Fibroblast of mammary gland (primary cell): ENCODE measurements at regions not wholly inside any gene's neighbourhood (a gene's known extent, or its start where the extent isn't known, plus 50 kb on each side); places are given as distances from the start of the nearest gene placed in this dataset.

Experiments used
- DNase-seq: peaks from one replicate; pipeline ENCODE4 v3.0.0-alpha.2; 2010; ENCODE audit warnings: low read depth
- H3K4me3 ChIP-seq: 2 replicates; pipeline ENCODE4 v1.5.1; 2011; ENCODE audit warnings: low read depth, mild to moderate bottlenecking, low read length, moderate library complexity; ENCODE audit not compliant: control insufficient read depth
- TF ChIP-seq, protein P1 (sequence below): conservative IDR thresholded peaks from 2 replicates; pipeline ENCODE4 v1.5.1; 2011; ENCODE audit warnings: low read depth, low read length, inconsistent platforms; ENCODE audit not compliant: control insufficient read depth, insufficient read depth

DNA sequence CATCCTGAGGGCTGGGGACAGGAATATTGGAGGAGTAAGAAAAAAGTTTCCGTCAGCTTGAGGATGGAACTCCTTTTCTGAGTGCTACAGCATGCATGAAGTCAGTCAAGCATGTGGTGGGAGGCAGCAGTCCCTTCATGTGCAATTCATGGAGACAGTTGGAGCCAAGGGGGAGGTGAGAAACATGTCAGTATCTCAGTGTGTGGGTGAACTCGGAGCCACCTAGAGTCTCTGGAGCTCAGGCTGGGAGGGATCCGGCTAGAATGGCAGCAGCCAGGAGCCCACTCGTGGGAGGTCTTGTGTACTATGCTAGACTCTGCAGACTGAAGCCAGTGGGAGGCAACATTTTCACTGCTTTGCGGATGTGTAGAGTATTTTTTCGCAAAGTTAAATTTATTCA, 60.3 kb downstream of the AVPR1A start:
- TF ChIP-seq, protein P1, sequence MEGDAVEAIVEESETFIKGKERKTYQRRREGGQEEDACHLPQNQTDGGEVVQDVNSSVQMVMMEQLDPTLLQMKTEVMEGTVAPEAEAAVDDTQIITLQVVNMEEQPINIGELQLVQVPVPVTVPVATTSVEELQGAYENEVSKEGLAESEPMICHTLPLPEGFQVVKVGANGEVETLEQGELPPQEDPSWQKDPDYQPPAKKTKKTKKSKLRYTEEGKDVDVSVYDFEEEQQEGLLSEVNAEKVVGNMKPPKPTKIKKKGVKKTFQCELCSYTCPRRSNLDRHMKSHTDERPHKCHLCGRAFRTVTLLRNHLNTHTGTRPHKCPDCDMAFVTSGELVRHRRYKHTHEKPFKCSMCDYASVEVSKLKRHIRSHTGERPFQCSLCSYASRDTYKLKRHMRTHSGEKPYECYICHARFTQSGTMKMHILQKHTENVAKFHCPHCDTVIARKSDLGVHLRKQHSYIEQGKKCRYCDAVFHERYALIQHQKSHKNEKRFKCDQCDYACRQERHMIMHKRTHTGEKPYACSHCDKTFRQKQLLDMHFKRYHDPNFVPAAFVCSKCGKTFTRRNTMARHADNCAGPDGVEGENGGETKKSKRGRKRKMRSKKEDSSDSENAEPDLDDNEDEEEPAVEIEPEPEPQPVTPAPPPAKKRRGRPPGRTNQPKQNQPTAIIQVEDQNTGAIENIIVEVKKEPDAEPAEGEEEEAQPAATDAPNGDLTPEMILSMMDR = no peak

DNA sequence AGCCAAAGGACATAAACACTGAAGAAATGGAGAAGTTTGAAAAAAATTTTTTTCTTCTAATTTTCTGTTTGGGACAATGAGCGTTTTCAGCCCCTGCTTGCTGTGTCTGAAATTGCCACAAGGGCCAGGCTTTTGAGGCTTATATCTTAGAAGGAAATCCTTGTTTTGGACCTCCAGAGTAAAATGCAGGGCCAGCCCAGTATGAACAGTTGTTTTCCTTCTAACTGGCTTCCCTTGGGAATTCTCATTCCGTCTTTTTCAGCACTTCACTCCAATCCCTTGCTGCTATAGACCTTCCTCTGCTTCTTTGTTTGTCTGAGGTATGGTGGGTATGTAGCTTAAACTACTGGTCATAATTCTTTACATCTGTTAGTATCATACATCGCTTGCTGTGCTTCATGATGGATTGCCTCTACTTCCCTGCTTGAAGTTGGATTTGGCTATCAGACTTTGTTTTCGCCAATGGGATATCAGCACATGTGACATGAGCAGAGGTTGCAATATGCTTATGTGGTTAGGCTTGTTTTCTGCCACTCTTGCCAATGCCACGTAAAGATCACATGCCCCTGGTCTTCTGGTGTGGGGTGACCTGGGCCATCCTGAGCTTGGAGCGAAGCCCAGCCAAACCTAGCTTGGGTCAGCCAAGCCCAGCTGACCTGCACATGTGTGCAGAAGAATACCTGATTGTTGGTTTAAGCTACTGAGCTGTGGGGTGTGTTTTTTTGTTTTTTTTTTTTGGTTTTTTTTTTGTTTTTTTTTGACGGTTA, 64.7 kb downstream of the AVPR1A start:
- TF ChIP-seq, protein P1 = no peak
- DNase-seq = no peak

More for the DNA sequence above, 60.3 kb downstream of the AVPR1A start:
- no peak overlapping the region for H3K4me3 ChIP-seq
- no peak for DNase-seq

DNA sequence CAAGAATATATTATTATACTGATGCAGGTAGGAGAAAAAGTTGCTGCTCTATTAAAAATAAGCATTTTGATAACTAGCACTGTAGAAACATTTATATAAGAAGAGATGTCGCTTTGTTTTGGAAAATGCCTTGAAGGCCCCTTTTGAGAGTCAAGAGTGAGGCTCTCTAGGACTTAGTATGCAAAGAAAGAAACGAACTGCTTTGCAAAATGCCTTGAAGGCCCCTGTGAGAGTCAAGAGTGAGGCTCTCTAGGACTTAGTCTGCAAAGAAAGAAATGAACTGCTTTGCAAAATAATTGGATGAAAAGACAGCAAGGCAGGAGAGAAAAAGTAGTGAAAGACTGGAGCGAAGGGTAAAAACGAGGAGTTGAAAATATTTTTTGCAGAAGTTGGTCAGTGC, 65.9 kb downstream of the AVPR1A start:
- TF ChIP-seq, protein P1 = no peak

More for the DNA sequence above, 64.7 kb downstream of the AVPR1A start:
- H3K4me3 ChIP-seq = no peak overlapping the region

DNA sequence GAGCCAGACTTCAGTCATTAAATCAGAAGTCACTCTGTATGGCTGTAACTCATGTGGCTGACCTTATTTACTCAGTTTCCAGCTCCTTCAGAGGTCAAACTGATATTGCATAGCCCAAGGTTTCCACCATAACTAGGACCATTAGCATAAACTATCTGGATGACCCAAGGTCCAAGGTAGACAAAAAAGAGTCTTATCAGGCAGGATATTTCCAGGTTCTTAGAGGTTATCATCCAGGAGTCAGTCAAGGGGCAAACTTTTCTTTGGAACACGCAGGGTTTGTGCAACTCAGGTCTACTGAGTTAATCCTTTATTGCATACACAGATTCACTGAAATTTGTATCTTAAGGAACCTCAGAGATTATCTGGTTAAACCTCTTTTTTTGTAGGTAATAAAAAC, 66.5 kb downstream of the AVPR1A start:
- DNase-seq = no peak
- TF ChIP-seq, protein P1 = no peak
- H3K4me3 ChIP-seq = no peak overlapping the region

More for the DNA sequence above, 65.9 kb downstream of the AVPR1A start:
- DNase-seq = no peak
- H3K4me3 ChIP-seq = no peak overlapping the region

DNA sequence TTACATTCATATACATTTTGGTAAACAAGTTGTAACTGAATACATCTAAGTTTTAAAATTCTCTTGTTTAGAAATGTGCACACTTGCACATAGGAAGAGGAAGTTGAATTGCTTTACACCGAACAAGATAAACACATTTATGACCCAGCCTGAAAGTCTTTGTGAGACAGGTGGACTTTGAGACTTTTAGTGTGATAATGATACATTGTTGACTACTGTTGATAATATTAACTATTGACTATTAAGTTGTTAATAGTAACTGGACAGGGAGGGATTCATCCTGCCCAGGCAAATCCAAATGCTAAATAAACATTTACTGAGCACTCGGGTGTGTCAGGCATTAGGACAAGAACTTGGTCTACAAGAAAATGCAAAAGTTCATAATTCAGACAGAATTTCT, 68.0 kb downstream of the AVPR1A start:
- H3K4me3 ChIP-seq = no peak overlapping the region
- DNase-seq = no peak
- TF ChIP-seq, protein P1 = no peak

DNA sequence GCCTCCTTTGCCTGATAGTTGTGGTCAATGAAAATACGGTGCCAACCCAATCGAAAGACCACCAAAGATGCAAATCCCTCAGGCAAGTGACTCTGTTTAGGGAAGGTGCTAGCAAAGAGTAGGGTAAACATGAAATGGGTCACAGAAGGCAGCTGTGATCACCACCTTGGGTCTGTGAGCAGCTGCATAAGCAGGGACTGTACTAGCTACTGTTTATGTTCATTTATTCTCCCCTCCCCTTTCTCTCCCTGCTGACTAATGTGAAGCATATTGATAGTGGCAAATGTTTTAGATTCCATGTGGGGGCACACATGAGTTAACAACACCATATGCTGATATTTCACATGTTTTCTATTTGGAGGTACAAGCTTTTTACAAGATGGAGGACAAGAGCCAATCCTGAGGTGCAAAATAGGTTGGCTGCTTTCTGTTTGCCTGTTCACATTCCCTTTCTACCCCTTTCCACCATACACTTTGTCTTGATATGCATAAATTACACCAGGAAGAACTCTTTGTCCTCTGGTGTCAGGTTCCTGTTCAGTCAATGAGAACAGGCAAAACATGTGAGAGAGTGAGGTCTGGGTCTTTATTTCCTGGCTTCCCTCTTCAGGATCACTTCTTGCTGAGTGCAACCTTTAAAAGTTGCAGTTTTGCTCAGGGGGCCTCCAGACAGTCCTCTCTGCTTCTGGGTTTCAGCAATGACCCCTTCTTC, 71.1 kb downstream of the AVPR1A start:
- TF ChIP-seq, protein P1 = no peak
- DNase-seq = no peak
- H3K4me3 ChIP-seq = no peak overlapping the region
